Activated T-helper 17 cell treated with anti-CD3 and anti-CD28 coated beads, Interleukin-2, amount 50 U/mL, for 72 hours (primary cell): ENCODE measurements at regions not wholly inside any gene's neighbourhood (a gene's known extent, or its start where the extent isn't known, plus 50 kb on each side); places are given as distances from the start of the nearest gene placed in this dataset.
"Not testable (repeated sequence)": the region's sequence is repeated elsewhere in the genome, so short reads cannot be mapped to it uniquely, and the experiment has no call there.

Experiments used
- ATAC-seq: fragments of 150-1000 bp; cut with Tn5 transposase; replicated peaks from 2 replicates; pipeline ENCODE4 v1.10.0; 2021; ENCODE audit warnings: mild to moderate bottlenecking, moderate library complexity
- H3K27ac Mint-ChIP-seq: one replicate; pipeline ENCODE4 v1.8.0; 2022; ENCODE audit warnings: mixed read lengths
- H3K27me3 Mint-ChIP-seq: one replicate; pipeline ENCODE4 v1.8.0; 2022; ENCODE audit warnings: mixed read lengths
- H3K36me3 Mint-ChIP-seq: one replicate; pipeline ENCODE4 v1.8.0; 2022; ENCODE audit warnings: low read depth, mild to moderate bottlenecking, mixed read lengths
- H3K4me1 Mint-ChIP-seq: one replicate; pipeline ENCODE4 v1.8.0; 2022; ENCODE audit warnings: mixed read lengths
- H3K4me3 Mint-ChIP-seq: one replicate; pipeline ENCODE4 v1.8.0; 2022; ENCODE audit warnings: mild to moderate bottlenecking, mixed read lengths
- H3K9me3 Mint-ChIP-seq: one replicate; pipeline ENCODE4 v1.8.0; 2022; ENCODE audit warnings: mixed read lengths

- H3K9me3 Mint-ChIP-seq: peaks cover 12% of the 10 kb centered on the region
- H3K4me3 Mint-ChIP-seq: no peak overlapping the region
- no peaks in the 10 kb centered on the region for H3K36me3 Mint-ChIP-seq
- no peaks in the 10 kb centered on the region for H3K4me1 Mint-ChIP-seq
- no peak for ATAC-seq
- H3K27me3 Mint-ChIP-seq: no peaks in the 10 kb centered on the region
- H3K27ac Mint-ChIP-seq: no peak overlapping the region
Observed at GRCh38 chr16:52743707-52744106, 196.8 kb upstream of the TOX3 start.

GRCh38 chr16:52742608-52743170 is 195.7 kb upstream of the TOX3 start:
- H3K27ac Mint-ChIP-seq: no peak overlapping the region
- no peaks in the 10 kb centered on the region for H3K27me3 Mint-ChIP-seq
- ATAC-seq: no peak
- H3K9me3 Mint-ChIP-seq: peaks cover 15% of the 10 kb centered on the region
- H3K4me3 Mint-ChIP-seq: no peak overlapping the region
- no peaks in the 10 kb centered on the region for H3K36me3 Mint-ChIP-seq
- no peaks in the 10 kb centered on the region for H3K4me1 Mint-ChIP-seq

GRCh38 chr16:52742052-52742451 is 195.1 kb upstream of the TOX3 start:
- no peaks in the 10 kb centered on the region for H3K4me1 Mint-ChIP-seq
- no peak for ATAC-seq
- H3K27ac Mint-ChIP-seq: no peak overlapping the region
- no peaks in the 10 kb centered on the region for H3K36me3 Mint-ChIP-seq
- peaks cover 15% of the 10 kb centered on the region for H3K9me3 Mint-ChIP-seq
- no peak overlapping the region for H3K4me3 Mint-ChIP-seq
- no peaks in the 10 kb centered on the region for H3K27me3 Mint-ChIP-seq

GRCh38 chr16:52741351-52741750 is 194.4 kb upstream of the TOX3 start:
- Mint-ChIP-seq H3K4me1 (no peaks in the 10 kb centered on the region), H3K36me3 (no peaks in the 10 kb centered on the region), H3K4me3 (no peak overlapping the region), H3K9me3 (peaks cover 15% of the 10 kb centered on the region), H3K27ac (no peak overlapping the region), H3K27me3 (no peaks in the 10 kb centered on the region)
- no peak for ATAC-seq

- Mint-ChIP-seq H3K4me3 (no peak overlapping the region), H3K4me1 (no peaks in the 10 kb centered on the region), H3K27me3 (no peaks in the 10 kb centered on the region), H3K9me3 (peaks cover 15% of the 10 kb centered on the region), H3K27ac (no peak overlapping the region), H3K36me3 (no peaks in the 10 kb centered on the region)
- no peak for ATAC-seq
Observed at GRCh38 chr16:52740766-52741165, 193.8 kb upstream of the TOX3 start.

- H3K27ac Mint-ChIP-seq: no peak overlapping the region
- no peaks in the 10 kb centered on the region for H3K4me1 Mint-ChIP-seq
- no peaks in the 10 kb centered on the region for H3K36me3 Mint-ChIP-seq
- H3K9me3 Mint-ChIP-seq: peaks cover 19% of the 10 kb centered on the region
- ATAC-seq: no peak
- H3K4me3 Mint-ChIP-seq: no peak overlapping the region
- H3K27me3 Mint-ChIP-seq: no peaks in the 10 kb centered on the region
Observed at GRCh38 chr16:52740333-52740732, 193.4 kb upstream of the TOX3 start.

GRCh38 chr16:52738992-52739391 is 192.0 kb upstream of the TOX3 start:
- H3K4me1 Mint-ChIP-seq, H3K36me3 Mint-ChIP-seq, H3K4me3 Mint-ChIP-seq, H3K27ac Mint-ChIP-seq, ATAC-seq, H3K27me3 Mint-ChIP-seq: not testable (repeated sequence)
- H3K9me3 Mint-ChIP-seq: peaks cover 19% of the 10 kb centered on the region

- H3K36me3 Mint-ChIP-seq: no peaks in the 10 kb centered on the region
- H3K27me3 Mint-ChIP-seq: peaks cover 4% of the 10 kb centered on the region
- H3K27ac Mint-ChIP-seq: no peak overlapping the region
- peaks cover 5% of the 10 kb centered on the region for H3K9me3 Mint-ChIP-seq
- no peaks in the 10 kb centered on the region for H3K4me1 Mint-ChIP-seq
- no peak for ATAC-seq
- H3K4me3 Mint-ChIP-seq: no peak overlapping the region
Observed at GRCh38 chr16:52731219-52731875, 184.4 kb upstream of the TOX3 start.

GRCh38 chr16:52729731-52730130 is 182.8 kb upstream of the TOX3 start:
- Mint-ChIP-seq H3K4me1 (no peaks in the 10 kb centered on the region), H3K36me3 (no peaks in the 10 kb centered on the region), H3K27ac (no peak overlapping the region), H3K27me3 (peaks cover 4% of the 10 kb centered on the region), H3K4me3 (no peak overlapping the region), H3K9me3 (no peaks in the 10 kb centered on the region)
- no peak for ATAC-seq

- H3K4me1 Mint-ChIP-seq: no peaks in the 10 kb centered on the region
- no peaks in the 10 kb centered on the region for H3K36me3 Mint-ChIP-seq
- H3K27ac Mint-ChIP-seq: no peak overlapping the region
- H3K27me3 Mint-ChIP-seq: peaks cover 4% of the 10 kb centered on the region
- peaks cover 3% of the 10 kb centered on the region for H3K9me3 Mint-ChIP-seq
- ATAC-seq: no peak
- H3K4me3 Mint-ChIP-seq: no peak overlapping the region
Observed at GRCh38 chr16:52727849-52728248, 180.9 kb upstream of the TOX3 start.

GRCh38 chr16:52727441-52727840 is 180.5 kb upstream of the TOX3 start:
- H3K27me3 Mint-ChIP-seq: peaks cover 4% of the 10 kb centered on the region
- H3K36me3 Mint-ChIP-seq: no peaks in the 10 kb centered on the region
- no peak overlapping the region for H3K4me3 Mint-ChIP-seq
- peaks cover 3% of the 10 kb centered on the region for H3K9me3 Mint-ChIP-seq
- no peaks in the 10 kb centered on the region for H3K4me1 Mint-ChIP-seq
- H3K27ac Mint-ChIP-seq: no peak overlapping the region
- ATAC-seq: no peak

- H3K4me3 Mint-ChIP-seq: no peak overlapping the region
- H3K9me3 Mint-ChIP-seq: peaks cover 9% of the 10 kb centered on the region
- no peak for ATAC-seq
- no peak overlapping the region for H3K27ac Mint-ChIP-seq
- H3K27me3 Mint-ChIP-seq: peaks cover 4% of the 10 kb centered on the region
- H3K4me1 Mint-ChIP-seq: no peaks in the 10 kb centered on the region
- H3K36me3 Mint-ChIP-seq: no peaks in the 10 kb centered on the region
Observed at GRCh38 chr16:52725461-52725860, 178.5 kb upstream of the TOX3 start.

- no peak for ATAC-seq
- no peaks in the 10 kb centered on the region for H3K36me3 Mint-ChIP-seq
- H3K4me3 Mint-ChIP-seq: no peak overlapping the region
- peaks cover 4% of the 10 kb centered on the region for H3K27me3 Mint-ChIP-seq
- peaks cover 9% of the 10 kb centered on the region for H3K9me3 Mint-ChIP-seq
- no peaks in the 10 kb centered on the region for H3K4me1 Mint-ChIP-seq
- no peak overlapping the region for H3K27ac Mint-ChIP-seq
Observed at GRCh38 chr16:52725043-52725442, 178.1 kb upstream of the TOX3 start.

GRCh38 chr16:52721331-52721730 is 174.4 kb upstream of the TOX3 start:
- ATAC-seq: no peak
- Mint-ChIP-seq H3K27me3 (no peaks in the 10 kb centered on the region), H3K27ac (no peak overlapping the region), H3K36me3 (no peaks in the 10 kb centered on the region), H3K4me3 (no peak overlapping the region), H3K4me1 (no peaks in the 10 kb centered on the region), H3K9me3 (peaks cover 18% of the 10 kb centered on the region)

GRCh38 chr16:52718046-52718445 is 171.1 kb upstream of the TOX3 start:
- no peak for ATAC-seq
- Mint-ChIP-seq H3K4me1 (no peaks in the 10 kb centered on the region), H3K4me3 (no peak overlapping the region), H3K9me3 (peaks cover 20% of the 10 kb centered on the region), H3K27me3 (no peaks in the 10 kb centered on the region), H3K27ac (no peak overlapping the region), H3K36me3 (no peaks in the 10 kb centered on the region)

- Mint-ChIP-seq H3K9me3 (peaks cover 12% of the 10 kb centered on the region), H3K4me3 (no peak overlapping the region), H3K36me3 (no peaks in the 10 kb centered on the region), H3K27me3 (no peaks in the 10 kb centered on the region), H3K27ac (no peak overlapping the region), H3K4me1 (no peaks in the 10 kb centered on the region)
- no peak for ATAC-seq
Observed at GRCh38 chr16:52713740-52714139, 166.8 kb upstream of the TOX3 start.
